Spleen (tissue), 11 donors: ENCODE measurements at regions not wholly inside any gene's neighbourhood (a gene's known extent, or its start where the extent isn't known, plus 50 kb on each side); places are given as distances from the start of the nearest gene placed in this dataset.

Source experiments
- DNase-seq: peaks from one replicate; pipeline ENCODE4 v3.0.0-alpha.2; 2020
- H3K27ac ChIP-seq, 8 donors: fragments of 200-600 bp; sonication (generic) in 7 of 8; 1 replicate in 4 of 8; 2 replicates in 4 of 8; pipeline versions ENCODE4 v1.5.0 to v1.8.0; 2016 to 2021; ENCODE audit warnings: inconsistent platforms in 4 of 8, mild to moderate bottlenecking in 4 of 8, moderate library complexity in 1 of 8
- H3K27me3 ChIP-seq, 7 donors: fragments of 200-600 bp; sonication (generic) in 6 of 7; replicated peaks in 1 of 7; 1 replicate in 4 of 7; 2 replicates in 3 of 7; pipeline versions ENCODE4 v1.5.0 to v1.8.0; 2016 to 2021; ENCODE audit warnings: inconsistent platforms in 3 of 7, mild to moderate bottlenecking in 1 of 7
- H3K36me3 ChIP-seq, 6 donors: fragments of 200-600 bp; sonication (generic) in 5 of 6; 1 replicate in 4 of 6; 2 replicates in 2 of 6; pipeline versions ENCODE4 v1.5.0 to v1.8.0; 2016 to 2021; ENCODE audit warnings: inconsistent platforms in 2 of 6
- H3K4me1 ChIP-seq, 6 donors: fragments of 200-600 bp; sonication (generic) in 5 of 6; 1 replicate in 3 of 6; 2 replicates in 3 of 6; pipeline versions ENCODE4 v1.5.0 to v1.8.0; 2016 to 2021; ENCODE audit warnings: inconsistent platforms in 3 of 6
- H3K4me3 ChIP-seq, 8 donors: fragments of 200-600 bp; sonication (generic) in 7 of 8; 1 replicate in 4 of 8; 2 replicates in 4 of 8; pipeline versions ENCODE4 v1.5.0 to v1.8.0; 2016 to 2021; ENCODE audit warnings: inconsistent platforms in 4 of 8, mild to moderate bottlenecking in 4 of 8, moderate library complexity in 2 of 8
- H3K9me3 ChIP-seq, 8 donors: fragments of 200-600 bp; sonication (generic) in 7 of 8; 1 replicate in 4 of 8; 2 replicates in 4 of 8; pipeline versions ENCODE4 v1.5.0 to v1.8.0; 2016 to 2021; ENCODE audit warnings: inconsistent platforms in 4 of 8
- CTCF ChIP-seq, 11 experiments: fragments of 200-600 bp in 7 of 11; fragments of 450-650 bp in 4 of 11; sonication (generic) in 4 of 11; IDR thresholded peaks in 8 of 11; conservative IDR thresholded peaks in 3 of 11; 1 replicate in 7 of 11; 2 replicates in 4 of 11; pipeline versions ENCODE4 v1.4.0 to v1.8.0; 2016 to 2021; ENCODE audit warnings: antibody characterized with exemption in 11 of 11, inconsistent platforms in 4 of 11, mild to moderate bottlenecking in 1 of 11
- POLR2A ChIP-seq, 3 donors: fragments of 450-650 bp; IDR thresholded peaks; one replicate each; pipeline ENCODE4 v1.5.1; 2017; ENCODE audit warnings: antibody characterized with exemption in 3 of 3, mild to moderate bottlenecking in 1 of 3
- POLR2AphosphoS5 ChIP-seq, 3 donors: sonication (generic); formaldehyde crosslinking; IDR thresholded peaks; one replicate each; pipeline ENCODE4 v1.5.1; 2017; ENCODE audit warnings: antibody characterized with exemption in 3 of 3
- WGBS, 5 donors: extraction: QIAGEN DNeasy Blood & Tissue Kit in 3 of 5; methylation state at CpG; one replicate each; pipeline versions ENCODE4 v1.1.5 to v1.1.7; 2013 to 2018; 5-methylcytosine and 5-hydroxymethylcytosine counted together
- intact Hi-C: fragments of 100-400 bp; cut with DNase I; formaldehyde crosslinking; loops from one replicate; pipeline ENCODE4 v1.15.0; 2023; ENCODE audit warnings: low total_unique reads
- donor health status: healthy with polysubstance abuse.
- donor health status: DM: no; HTN: no; CAD: no; lungs with moderate emphysema.
- donor health status: DM: no; HTN: no; CAD: no.
- donor health status: Bipolar disorder and iron deficiency.
- donor health status: healthy.
- donor health status: DM: no; HTN: no; CAD: no.
- donor health status: DM: yes; HTN: yes; CAD: no.

DNA sequence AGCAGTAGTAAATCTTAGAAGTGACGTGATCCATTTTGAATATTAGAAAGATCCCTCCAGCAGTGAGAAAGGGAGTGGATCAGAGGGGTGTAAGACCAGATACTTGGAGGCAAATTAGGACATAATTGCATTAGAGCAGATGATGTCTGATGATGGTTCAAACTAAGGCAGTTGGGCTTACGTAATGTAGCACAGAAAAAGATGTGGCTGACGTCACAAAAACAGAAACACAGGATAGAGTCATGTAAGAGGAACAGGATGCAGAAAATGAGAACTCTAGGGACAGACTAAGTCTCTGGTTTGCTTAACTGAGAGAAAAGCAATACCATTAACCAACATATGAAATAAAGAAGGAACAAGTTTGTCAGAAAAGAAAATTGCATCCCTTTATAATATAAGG lies 392.5 kb upstream of the DACH1 start:
- no peak for DNase-seq
- Histone ChIP-seq H3K4me3 (no peak overlapping the region), H3K9me3 (no peaks in the 10 kb centered on the region), H3K27me3 (no peaks in the 10 kb centered on the region), H3K27ac (no peak overlapping the region), H3K4me1 (no peaks in the 10 kb centered on the region), H3K36me3 (no peaks in the 10 kb centered on the region)
- WGBS, 5 donors, result 34 to 44% (median 35%) methylated on average over 3 of the region's 3 CpGs
- TF ChIP-seq POLR2AphosphoS5 (IDR thresholded peaks at IDR 0.05) (no peak), POLR2A (IDR thresholded peaks at IDR 0.05) (no peak)
- intact Hi-C loops, result no loop called here

DNA sequence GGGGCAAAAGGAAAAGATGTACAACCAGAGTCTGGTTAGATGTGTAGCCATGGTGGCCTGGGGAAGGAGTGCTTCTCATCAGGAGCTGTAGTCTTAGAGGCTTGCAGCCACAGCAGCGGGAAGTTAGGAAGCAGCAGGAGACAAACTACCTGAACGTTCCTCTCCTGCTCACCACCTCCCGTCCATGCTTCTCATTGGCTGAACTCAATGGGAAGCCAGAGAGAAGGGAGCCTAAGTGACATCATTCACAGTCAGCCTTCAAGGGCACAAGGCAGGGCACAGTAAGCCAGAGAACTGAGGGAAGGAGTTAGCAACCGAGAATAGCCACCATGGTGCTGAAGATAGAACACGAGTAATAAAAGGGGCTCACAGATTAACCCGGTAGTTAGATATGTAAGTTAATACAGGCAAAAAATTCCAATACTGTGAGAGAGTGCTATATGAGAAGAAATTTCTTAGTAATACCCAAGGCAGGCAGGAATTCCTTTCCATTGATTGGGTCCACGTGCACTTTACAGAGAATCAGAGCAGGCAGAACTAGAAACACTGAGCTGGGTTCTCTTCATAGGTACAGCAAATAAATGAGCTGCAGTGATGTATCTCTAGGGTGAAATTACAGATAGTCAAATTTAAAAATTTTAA lies 391.5 kb upstream of the DACH1 start:
- H3K36me3 ChIP-seq, result no peaks in the 10 kb centered on the region
- intact Hi-C loops, result no loop called here
- TF ChIP-seq CTCF (IDR thresholded peaks at IDR 0.05 in 8 of 11, conservative IDR thresholded peaks at IDR 0.05 in 3 of 11), result no peak
- no peak for TF ChIP-seq POLR2AphosphoS5 (IDR thresholded peaks at IDR 0.05)
- TF ChIP-seq POLR2A (IDR thresholded peaks at IDR 0.05), result no peak
- H3K4me1 ChIP-seq, result no peaks in the 10 kb centered on the region
- H3K4me3 ChIP-seq, result no peak overlapping the region
- no peak for DNase-seq
- no peak overlapping the region for H3K27ac ChIP-seq
- WGBS, 5 donors, result 77 to 88% (median 80%) methylated on average over 7 of the region's 7 CpGs
- H3K9me3 ChIP-seq, result no peaks in the 10 kb centered on the region
- H3K27me3 ChIP-seq, result no peaks in the 10 kb centered on the region

DNA sequence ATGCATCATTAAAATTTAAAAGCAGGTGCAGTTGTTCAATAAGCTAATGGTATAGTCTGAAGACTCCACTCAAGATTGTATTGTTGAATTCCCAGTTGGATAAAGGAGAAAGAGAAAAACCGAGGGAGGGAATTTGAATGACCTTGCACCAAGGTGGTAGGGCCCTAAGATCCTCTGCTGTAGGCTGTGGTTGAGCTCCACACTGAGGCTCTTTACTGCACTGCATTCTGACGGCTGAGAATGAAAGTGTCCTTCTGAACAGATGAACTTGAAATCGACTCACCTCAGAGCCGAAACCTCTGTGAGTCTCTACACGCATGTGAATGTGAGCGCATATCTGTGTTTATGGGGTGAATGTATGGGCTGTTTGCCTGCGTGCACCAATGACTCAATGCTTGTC lies 388.9 kb upstream of the DACH1 start:
- intact Hi-C loops, result no loop called here
- no peak overlapping the region for H3K27ac ChIP-seq
- TF ChIP-seq POLR2AphosphoS5 (IDR thresholded peaks at IDR 0.05) (no peak), CTCF (IDR thresholded peaks at IDR 0.05 in 8 of 11, conservative IDR thresholded peaks at IDR 0.05 in 3 of 11) (peak in 3 of 11 experiments; percentile 8 to 15 (median 9)), POLR2A (IDR thresholded peaks at IDR 0.05) (no peak)

GRCh38 chr13:72253754-72254153 lies 386.8 kb upstream of the DACH1 start:
- WGBS, 5 donors, result 79 to 88% (median 85%) methylated on average over 4 of the region's 4 CpGs
- intact Hi-C loops, result no loop called here
- H3K36me3 ChIP-seq, result no peaks in the 10 kb centered on the region
- H3K4me1 ChIP-seq, result no peaks in the 10 kb centered on the region
- H3K9me3 ChIP-seq, result no peaks in the 10 kb centered on the region
- no peak for DNase-seq
- no peaks in the 10 kb centered on the region for H3K27me3 ChIP-seq
- H3K4me3 ChIP-seq, result no peak overlapping the region
- H3K27ac ChIP-seq, result no peak overlapping the region
- TF ChIP-seq POLR2A (IDR thresholded peaks at IDR 0.05), result no peak
- no peak for TF ChIP-seq CTCF (IDR thresholded peaks at IDR 0.05 in 8 of 11, conservative IDR thresholded peaks at IDR 0.05 in 3 of 11)
- no peak for TF ChIP-seq POLR2AphosphoS5 (IDR thresholded peaks at IDR 0.05)

More for the DNA sequence above, 388.9 kb upstream of the DACH1 start:
- DNase-seq, result no peak
- Histone ChIP-seq H3K36me3 (no peaks in the 10 kb centered on the region), H3K4me3 (no peak overlapping the region), H3K4me1 (no peaks in the 10 kb centered on the region), H3K27me3 (no peaks in the 10 kb centered on the region), H3K9me3 (no peaks in the 10 kb centered on the region)
- 52 to 56% (median 52%) methylated on average over 7 of the region's 7 CpGs for WGBS, 5 donors

- intact Hi-C loops, result no loop called here
These were observed 379.4 kb upstream of the DACH1 start for GRCh38 chr13:72246396-72246795.

More at GRCh38 chr13:72246396-72246795, 379.4 kb upstream of the DACH1 start:
- no peaks in the 10 kb centered on the region for H3K9me3 ChIP-seq
- TF ChIP-seq POLR2A (IDR thresholded peaks at IDR 0.05) (no peak), CTCF (IDR thresholded peaks at IDR 0.05 in 8 of 11, conservative IDR thresholded peaks at IDR 0.05 in 3 of 11) (no peak), POLR2AphosphoS5 (IDR thresholded peaks at IDR 0.05) (no peak)
- no peaks in the 10 kb centered on the region for H3K36me3 ChIP-seq
- no peak for DNase-seq
- no peak overlapping the region for H3K4me3 ChIP-seq
- no peaks in the 10 kb centered on the region for H3K4me1 ChIP-seq
- H3K27me3 ChIP-seq, result no peaks in the 10 kb centered on the region
- no peak overlapping the region for H3K27ac ChIP-seq
